ENCODE measurements at regions not wholly inside any gene's neighbourhood (a gene's known extent, or its start where the extent isn't known, plus 50 kb on each side); places are given as distances from the start of the nearest gene placed in this dataset.

DNA sequence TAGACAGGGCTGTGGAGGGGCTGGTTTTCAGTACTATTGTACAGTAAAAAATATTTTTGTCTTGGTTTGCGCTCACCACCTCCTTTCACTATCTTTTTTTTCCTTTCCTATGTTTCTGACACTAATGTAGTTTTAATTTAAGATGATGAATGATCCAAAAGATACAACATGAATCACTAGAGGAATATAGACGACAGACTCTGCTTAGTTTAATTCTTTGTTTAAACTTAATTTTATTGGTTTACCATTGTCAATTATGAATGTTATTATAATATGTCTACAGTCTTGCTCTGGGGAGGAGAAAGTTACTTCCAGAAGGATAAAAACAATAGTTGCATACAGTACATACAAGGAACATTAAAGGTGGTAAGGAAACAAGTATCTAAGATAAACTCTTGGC, 682.4 kb upstream of the ADGRL4 start:
- intact Hi-C loops (cut with DNase I, micrococcal nuclease): no loop called here
- Mint-ChIP-seq H3K9me3 (peaks cover 3% of the 10 kb centered on the region), H3K27me3 (no peaks in the 10 kb centered on the region), H3K4me3 (no peak overlapping the region), H3K36me3 (ENCODE audit: low read depth) (no peaks in the 10 kb centered on the region), H3K27ac (no peak overlapping the region), H3K4me1 (ENCODE audit: low read depth) (no peaks in the 10 kb centered on the region)
- no peaks in the 10 kb centered on the region for H3K27me3 ChIP-seq (ENCODE audit: control insufficient read depth in 1 of 2, insufficient read depth in 2 of 2, low read length in 2 of 2)
- H3K27ac ChIP-seq (ENCODE audit: low read depth in 1 of 2, low read length in 2 of 2): no peak overlapping the region
- no peaks in the 10 kb centered on the region for H3K4me1 ChIP-seq (ENCODE audit: insufficient read depth, low read length)
- DNase-seq (no peak), ATAC-seq (ENCODE audit: poor library complexity) (no peak)
- ChIA-PET CTCF (no interaction called here), POLR2A (no interaction called here)
- no peaks in the 10 kb centered on the region for H3K36me3 ChIP-seq (ENCODE audit: insufficient read depth, low read length)
- TF ChIP-seq CTCF (IDR thresholded peaks at IDR 0.05): no peak
- H3K4me3 ChIP-seq (ENCODE audit: low read length): no peak overlapping the region
- H3K9me3 ChIP-seq (ENCODE audit: control insufficient read depth in 1 of 2, insufficient read depth in 1 of 2, low read length in 2 of 2): no peaks in the 10 kb centered on the region

GRCh38 chr1:79683420-79683819, 676.9 kb upstream of the ADGRL4 start:
- intact Hi-C loops (cut with DNase I, micrococcal nuclease): no loop called here
- no peak for TF ChIP-seq CTCF (IDR thresholded peaks at IDR 0.05)
- H3K27me3 Mint-ChIP-seq: no peaks in the 10 kb centered on the region
- no peaks in the 10 kb centered on the region for H3K36me3 ChIP-seq (ENCODE audit: insufficient read depth, low read length)
- H3K27ac Mint-ChIP-seq: no peak overlapping the region
- no peak overlapping the region for H3K4me3 Mint-ChIP-seq
- no peaks in the 10 kb centered on the region for H3K4me1 Mint-ChIP-seq (ENCODE audit: low read depth)
- CTCF ChIA-PET: no interaction called here
- no peak overlapping the region for H3K4me3 ChIP-seq (ENCODE audit: low read length)
- H3K4me1 ChIP-seq (ENCODE audit: insufficient read depth, low read length): no peaks in the 10 kb centered on the region
- peaks cover 9% of the 10 kb centered on the region for H3K9me3 Mint-ChIP-seq
- H3K36me3 Mint-ChIP-seq (ENCODE audit: low read depth): no peaks in the 10 kb centered on the region
- no peak for ATAC-seq (ENCODE audit: poor library complexity)
- POLR2A ChIA-PET: no interaction called here
- no peaks in the 10 kb centered on the region for H3K27me3 ChIP-seq (ENCODE audit: control insufficient read depth in 1 of 2, insufficient read depth in 2 of 2, low read length in 2 of 2)
- peaks cover 5 to 8% of the 10 kb centered on the region in 2 experiments for H3K9me3 ChIP-seq (ENCODE audit: control insufficient read depth in 1 of 2, insufficient read depth in 1 of 2, low read length in 2 of 2)
- DNase-seq: no peak
- H3K27ac ChIP-seq (ENCODE audit: low read depth in 1 of 2, low read length in 2 of 2): no peak overlapping the region

DNA sequence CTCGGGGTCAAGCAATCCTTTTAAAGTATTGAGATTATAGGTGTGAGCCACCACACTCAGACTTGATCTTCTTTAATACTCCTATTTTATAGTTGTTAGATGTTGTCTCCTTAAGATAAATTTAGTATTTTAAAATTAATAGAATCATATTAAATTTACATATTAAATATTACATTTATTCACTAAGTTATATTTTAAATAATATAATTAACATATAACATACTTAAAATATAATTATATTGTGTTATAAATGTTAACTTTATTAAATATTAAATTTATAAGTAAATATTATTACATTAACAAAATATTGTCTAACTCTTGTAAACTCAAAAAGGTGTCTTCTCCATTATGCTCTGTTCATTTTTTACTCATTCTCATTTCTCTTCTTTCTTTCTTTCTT, 675.9 kb upstream of the ADGRL4 start:
- H3K36me3 ChIP-seq (ENCODE audit: insufficient read depth, low read length): no peaks in the 10 kb centered on the region
- ChIA-PET POLR2A (no interaction called here), CTCF (interaction anchor here (0.8 kb wide), 1 partner anchor 13 kb away, joined by 3 read pairs; no protein-coding TSS in a partner anchor)
- no peak for TF ChIP-seq CTCF (IDR thresholded peaks at IDR 0.05)
- intact Hi-C loops (cut with DNase I, micrococcal nuclease): no loop called here
- no peaks in the 10 kb centered on the region for H3K27me3 ChIP-seq (ENCODE audit: control insufficient read depth in 1 of 2, insufficient read depth in 2 of 2, low read length in 2 of 2)
- H3K4me3 ChIP-seq (ENCODE audit: low read length): no peak overlapping the region
- Mint-ChIP-seq H3K27me3 (no peaks in the 10 kb centered on the region), H3K9me3 (peaks cover 9% of the 10 kb centered on the region), H3K4me3 (no peak overlapping the region), H3K27ac (no peak overlapping the region), H3K36me3 (ENCODE audit: low read depth) (no peaks in the 10 kb centered on the region), H3K4me1 (ENCODE audit: low read depth) (no peaks in the 10 kb centered on the region)
- ATAC-seq (ENCODE audit: poor library complexity) (no peak), DNase-seq (no peak)
- no peak overlapping the region for H3K27ac ChIP-seq (ENCODE audit: low read depth in 1 of 2, low read length in 2 of 2)
- H3K4me1 ChIP-seq (ENCODE audit: insufficient read depth, low read length): no peaks in the 10 kb centered on the region
- peaks cover 5 to 14% of the 10 kb centered on the region in 2 experiments for H3K9me3 ChIP-seq (ENCODE audit: control insufficient read depth in 1 of 2, insufficient read depth in 1 of 2, low read length in 2 of 2)
